ENCODE measurements at regions not wholly inside any gene's neighbourhood (a gene's known extent, or its start where the extent isn't known, plus 50 kb on each side); places are given as distances from the start of the nearest gene placed in this dataset.

DNA sequence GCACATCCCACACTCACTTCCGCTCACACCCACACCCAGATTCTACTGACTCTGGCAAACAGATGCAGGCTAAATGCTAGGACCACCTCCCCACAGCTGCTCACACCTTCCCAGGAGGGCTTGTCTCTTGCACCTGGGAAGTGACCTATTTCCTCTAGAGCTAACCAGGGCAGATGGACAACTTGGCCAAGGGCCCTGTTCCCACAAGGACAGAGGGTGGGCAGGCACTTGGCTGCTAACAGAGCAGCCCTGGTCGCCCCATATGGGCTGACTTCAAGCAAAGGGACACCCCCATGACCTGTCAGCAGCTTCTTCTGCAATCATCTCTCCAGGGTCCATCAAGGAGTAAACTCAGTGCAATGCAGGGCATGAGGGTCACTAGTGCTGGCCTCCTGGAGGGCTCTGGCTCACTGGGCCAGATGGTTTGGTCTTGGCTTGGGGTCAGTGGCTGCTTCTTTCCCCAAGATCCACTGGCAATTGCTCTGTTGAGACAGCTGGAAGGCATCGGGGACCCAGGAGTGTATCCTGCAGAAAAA, 641.5 kb downstream of the PLPP3 start:
- DNase-seq (ENCODE audit: low read depth, low spot score), result no peak

DNA sequence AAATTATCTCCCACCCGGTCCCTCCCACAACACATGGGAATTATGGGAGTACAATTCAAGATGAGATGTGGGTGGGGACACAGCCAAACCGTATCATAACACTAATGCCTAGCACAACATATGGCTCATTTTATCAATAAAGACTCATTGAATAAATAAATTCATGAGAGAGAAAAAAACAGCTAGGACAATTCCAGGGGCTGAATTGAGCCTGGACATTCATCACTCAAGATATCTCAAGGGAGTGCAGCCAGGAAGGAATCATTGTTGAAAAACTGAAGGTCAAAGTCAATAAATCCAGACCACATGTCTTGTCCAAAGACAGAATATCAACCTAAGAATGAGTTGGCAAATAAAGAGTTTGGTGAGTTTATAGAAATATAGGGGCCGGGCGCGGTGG, 644.1 kb downstream of the PLPP3 start:
- no peak for DNase-seq (ENCODE audit: low read depth, low spot score)

DNA sequence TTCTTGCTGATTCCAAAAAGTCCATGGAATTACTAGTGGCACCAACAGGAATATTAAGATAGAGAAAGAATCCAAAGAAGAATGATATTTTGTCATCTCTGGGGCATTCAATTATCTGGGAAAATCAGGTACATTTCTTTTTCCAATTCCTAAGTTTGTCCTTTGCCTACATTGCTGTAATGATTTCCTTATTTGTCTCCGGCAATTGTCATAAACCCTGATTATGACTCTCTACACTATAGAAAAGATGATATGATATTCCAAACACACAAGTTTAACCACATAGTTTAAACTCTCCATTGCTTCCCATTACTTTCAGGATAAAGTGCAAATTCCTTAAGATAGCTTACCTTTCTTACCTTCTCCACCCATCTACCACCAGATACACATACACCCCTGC, 647.0 kb downstream of the PLPP3 start:
- DNase-seq (ENCODE audit: low read depth, low spot score), result no peak

DNA sequence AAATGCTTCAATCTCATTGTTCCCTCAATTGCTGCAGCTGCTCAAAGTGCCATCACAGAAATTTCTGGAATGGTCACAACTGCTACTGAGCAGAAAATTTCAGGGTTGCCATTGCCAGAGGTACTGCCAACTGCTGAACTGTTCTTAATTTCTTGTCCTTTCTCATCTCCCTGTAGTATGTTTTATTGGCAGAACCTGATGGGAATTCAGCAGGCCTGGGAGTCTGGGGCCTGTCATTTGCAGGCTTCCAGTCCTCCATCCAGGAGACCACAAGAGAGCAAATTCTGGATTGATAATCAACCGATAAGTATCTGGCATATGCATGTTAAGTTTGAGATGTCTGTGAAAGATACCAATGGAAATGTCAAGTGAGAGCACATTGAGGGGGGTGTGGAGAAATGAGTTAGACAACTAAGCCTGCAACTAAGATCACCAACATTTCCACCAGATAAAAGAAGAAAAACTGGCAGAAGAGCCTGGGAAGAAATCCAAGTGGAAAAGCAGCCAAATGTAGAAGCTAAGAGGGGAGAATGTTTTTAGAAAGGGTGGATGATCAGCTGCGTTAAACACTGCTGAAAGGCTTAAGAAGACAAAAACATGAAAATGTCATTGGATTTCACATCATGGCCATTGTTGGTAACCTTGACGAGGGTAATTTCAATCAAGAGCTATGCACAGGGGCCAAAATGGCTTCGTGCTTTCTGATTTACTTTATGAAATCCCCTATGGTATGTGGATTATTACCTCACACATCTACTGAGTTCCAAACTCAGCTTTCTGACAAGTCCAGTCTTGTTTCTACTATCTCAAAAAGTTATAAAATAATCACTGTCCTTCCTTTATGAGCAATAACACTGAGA, 648.1 kb downstream of the PLPP3 start:
- DNase-seq (ENCODE audit: low read depth, low spot score), result no peak

DNA sequence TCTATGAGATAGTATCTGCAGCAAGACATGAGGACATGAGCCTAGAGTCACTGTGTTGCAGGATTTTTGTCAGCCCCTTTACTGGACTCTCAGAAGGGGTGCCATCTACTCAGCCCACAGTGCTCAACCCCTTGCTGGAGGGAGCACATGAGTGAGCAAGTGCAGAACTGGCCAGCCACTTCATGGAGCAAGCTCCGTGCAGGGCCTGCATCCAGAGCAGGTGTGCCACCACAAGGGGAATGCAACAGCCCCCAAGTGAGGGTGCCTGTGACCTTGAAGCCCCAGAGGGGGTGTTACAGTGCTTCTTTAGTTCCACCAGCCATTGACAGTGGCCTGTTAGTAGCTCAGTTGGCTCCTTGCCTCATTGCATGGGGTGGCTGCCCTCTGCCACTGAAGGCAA, 649.7 kb downstream of the PLPP3 start:
- DNase-seq (ENCODE audit: low read depth, low spot score), result no peak

DNA sequence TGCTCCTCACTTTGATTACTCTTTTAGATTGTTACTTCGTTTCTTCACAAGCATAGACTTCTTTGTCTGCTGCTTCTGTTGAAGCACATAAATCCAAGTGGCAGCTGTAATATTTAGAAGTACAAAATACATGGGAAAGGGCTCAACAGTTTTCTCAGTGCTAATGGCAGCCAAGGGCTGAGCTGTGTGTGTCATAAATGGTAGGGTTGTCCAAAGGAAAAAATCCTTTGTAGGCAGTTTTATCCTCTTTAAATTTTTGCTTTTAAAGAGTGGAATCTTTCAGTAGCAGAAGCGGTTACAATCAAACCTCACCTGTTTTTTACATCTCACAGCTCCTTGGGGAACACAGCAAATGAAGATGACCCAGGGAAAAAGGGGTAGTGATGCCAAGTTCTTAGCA, 650.8 kb downstream of the PLPP3 start:
- no peak for DNase-seq (ENCODE audit: low read depth, low spot score)

DNA sequence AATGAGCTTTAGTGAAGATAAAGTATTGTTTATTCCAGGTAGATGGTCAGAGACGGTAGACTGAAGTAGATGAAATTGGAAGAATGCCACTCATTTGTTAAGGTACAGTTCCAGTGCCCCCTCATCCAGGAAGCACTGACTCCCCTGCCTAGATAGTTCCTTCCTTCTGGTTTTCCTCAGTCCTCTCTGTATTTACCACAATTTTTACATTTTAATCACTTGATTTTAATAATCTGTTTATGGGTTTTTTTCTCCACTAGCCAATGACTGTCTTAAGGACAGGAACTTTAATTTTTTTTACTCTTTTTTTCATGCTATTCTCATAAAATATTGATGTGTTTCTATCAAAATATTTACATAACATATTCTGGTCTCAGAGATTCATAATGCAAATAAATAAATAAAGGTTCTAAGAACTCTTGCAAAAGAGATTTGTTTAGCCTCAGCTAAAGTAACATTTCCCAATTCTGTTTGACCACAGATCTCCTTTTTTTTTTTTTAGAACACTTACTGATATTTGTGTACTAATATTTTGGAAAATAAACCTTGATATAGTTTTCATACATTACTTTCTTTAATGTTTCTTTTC, 651.6 kb downstream of the PLPP3 start:
- no peak for DNase-seq (ENCODE audit: low read depth, low spot score)

DNA sequence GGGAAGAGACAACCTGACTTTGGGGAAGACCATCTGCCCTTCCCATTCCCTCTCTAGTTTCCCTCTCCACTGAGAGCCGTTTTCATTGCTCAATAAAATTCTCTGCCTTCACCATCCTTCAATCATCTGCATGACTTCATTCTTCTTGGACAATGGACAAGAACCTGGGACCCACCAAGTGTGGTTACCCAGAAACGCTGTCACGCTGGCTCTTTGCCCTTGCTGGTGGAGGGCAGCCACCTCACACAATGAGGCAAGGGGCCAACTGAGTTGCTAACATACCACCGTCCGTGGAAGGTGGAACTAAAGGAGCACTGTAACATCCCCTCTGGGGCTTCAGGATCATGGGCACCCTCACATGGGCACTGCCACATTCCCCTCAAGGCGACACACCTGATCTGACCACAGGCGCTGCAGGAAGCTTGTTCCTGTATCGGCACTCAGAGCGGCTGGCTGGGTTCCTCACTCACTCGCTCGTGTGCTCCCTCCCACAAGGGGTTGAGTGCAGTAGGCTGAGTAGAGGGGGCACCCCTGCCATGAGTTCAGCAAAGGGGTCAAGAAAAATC, 652.4 kb downstream of the PLPP3 start:
- DNase-seq (ENCODE audit: low read depth, low spot score), result no peak

DNA sequence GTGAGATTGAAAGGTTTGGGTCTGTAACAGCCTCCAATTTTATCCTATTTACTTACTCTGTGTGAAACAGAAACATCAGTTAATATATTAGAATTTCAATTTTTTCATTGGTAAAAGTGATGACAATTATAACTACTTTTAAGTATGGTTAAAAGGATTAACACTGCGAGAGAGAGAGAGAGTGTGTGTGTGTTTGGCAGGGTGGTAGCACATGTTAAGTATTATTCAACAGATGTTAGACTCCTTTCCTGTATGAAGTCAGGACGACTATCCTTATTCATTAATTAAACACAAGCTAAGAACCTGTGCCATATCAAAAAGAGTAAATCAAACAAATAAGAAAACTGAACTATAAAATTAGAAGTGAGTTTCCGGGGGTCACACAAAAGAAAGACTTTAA, 662.5 kb downstream of the PLPP3 start:
- no peak for DNase-seq (ENCODE audit: low read depth, low spot score)

DNA sequence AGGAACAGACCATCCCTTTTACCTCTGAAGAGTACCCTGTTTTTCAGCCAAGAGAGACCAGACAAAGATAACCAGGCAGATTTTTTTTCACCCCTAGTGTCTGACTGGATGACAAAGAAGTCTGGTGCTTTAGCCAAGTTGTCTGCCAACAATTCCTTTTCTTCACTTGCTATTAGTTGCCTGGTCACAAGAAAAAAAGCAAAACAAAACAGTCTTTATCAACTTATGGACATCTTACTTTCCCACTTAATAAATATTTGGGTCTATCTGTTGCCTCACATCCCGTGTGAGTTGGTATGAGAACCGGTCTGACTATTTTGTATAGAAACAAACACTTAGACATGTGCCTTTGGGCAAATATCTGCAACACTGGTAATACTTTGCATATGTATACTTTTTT, 662.9 kb downstream of the PLPP3 start:
- no peak for DNase-seq (ENCODE audit: low read depth, low spot score)

DNA sequence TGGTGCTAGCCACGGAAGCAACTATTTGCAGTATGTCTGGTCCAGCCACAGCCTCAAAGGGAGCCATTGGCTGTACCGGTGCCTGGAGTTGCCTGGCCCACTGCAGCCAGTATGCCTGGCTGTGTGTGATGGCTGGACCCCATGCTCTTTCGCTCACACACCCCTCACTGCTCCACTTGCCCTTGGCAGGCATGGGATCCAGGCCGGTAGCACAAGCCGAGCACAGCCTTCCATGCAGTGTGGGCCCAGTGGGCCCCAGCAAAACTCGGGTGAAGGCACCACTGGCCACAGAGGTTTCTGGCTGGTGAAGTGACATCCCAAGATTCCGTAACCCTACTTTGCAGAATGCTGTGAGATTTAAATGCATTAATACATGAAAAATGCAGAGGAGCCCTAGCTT, 665.8 kb downstream of the PLPP3 start:
- no peak for DNase-seq (ENCODE audit: low read depth, low spot score)

DNA sequence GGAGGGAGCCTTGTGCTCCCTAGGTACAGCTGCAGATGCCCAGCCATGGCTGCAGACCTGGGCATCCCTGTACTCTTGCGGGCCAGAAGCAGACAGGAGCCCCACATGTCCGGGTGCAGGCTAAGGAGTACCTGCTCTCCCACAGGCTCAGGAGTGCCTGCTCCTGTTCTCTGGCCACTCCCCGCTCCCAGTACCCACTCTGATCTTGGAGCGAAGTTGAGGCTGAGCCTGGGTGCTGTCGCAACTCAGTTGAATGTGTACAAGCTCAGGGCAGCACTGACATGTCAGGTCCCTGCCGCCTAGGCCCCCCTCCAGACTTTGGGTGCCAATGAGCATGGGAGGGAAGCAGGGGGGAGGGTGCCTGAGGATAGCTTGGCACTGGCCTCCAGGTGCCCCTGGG, 666.9 kb downstream of the PLPP3 start:
- no peak for DNase-seq (ENCODE audit: low read depth, low spot score)

DNA sequence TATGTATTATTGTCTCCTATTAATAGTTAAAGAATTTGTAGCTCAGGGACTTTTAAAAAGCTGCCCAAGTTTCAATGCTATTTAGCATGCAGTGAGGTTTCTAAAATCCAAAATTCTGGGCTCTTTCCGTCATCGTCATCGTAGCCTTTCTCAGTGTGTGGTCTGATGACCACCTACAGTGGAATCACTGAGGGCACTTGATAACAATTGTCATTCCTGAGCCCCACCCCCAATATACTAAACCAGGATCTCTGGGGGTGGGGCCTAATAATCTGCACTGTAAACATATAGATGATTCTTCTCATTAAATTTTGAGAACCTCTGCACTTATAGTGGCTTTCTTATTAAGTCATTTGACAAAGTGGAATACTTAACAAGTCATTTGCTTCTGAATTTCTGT, 674.8 kb downstream of the PLPP3 start:
- no peak for DNase-seq (ENCODE audit: low read depth, low spot score)

DNA sequence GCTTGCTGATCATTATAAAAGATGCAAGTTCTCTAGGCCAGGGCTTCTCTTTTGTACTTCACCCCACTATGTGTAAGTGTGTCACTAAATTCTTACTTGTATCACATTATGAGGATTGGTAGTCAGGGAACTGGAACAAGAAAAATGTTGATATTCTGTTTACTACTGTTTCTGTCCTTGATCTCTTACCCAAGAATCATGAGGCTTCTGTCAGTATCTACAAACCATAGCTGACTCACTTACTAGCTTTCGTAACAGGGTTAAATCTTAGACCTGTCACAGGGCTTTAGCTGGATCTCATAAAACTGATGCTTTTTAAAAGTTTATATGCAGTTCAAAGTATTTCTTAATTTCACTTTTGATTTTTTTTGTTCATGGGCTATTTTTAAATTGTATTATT, 681.2 kb downstream of the PLPP3 start:
- DNase-seq (ENCODE audit: low read depth, low spot score), result no peak

DNA sequence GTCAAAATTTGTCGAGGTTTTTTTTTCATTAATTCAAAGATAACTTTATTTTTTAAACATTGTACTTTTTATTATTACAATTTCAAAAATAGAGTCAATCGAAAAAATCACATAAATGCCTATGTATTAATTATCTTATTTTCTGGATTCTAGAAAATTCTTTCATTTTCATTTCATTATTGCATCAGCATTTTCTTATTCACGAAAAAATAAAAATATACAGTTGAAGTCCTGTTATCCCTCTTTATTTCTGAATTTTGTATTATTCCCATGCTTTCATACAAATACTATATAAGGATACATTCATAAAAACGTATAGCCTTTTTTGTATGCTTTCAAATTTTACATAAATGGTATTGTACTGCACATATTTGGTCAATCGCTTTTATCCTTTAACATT, 681.0 kb upstream of the USP24 start:
- no peak for DNase-seq (ENCODE audit: low read depth, low spot score)

DNA sequence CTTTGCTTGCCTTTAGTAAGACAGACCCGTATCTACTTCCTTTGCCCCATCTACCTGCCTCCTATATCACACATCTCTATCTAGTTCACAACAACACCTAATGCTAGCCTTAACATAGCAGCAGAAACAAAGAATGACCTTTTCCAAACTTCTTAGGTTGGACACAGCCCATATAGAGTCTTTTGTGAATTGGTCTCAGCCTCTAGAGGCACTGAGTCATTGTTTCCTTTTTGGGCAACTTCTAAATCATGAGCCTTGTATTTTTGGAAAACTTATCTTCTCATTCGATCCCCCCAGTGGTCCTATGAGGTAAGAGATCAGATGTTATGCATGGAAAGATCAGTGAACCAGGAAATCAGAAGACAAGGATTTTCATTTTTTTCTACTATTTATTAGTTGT, 679.4 kb upstream of the USP24 start:
- no peak for DNase-seq (ENCODE audit: low read depth, low spot score)

DNA sequence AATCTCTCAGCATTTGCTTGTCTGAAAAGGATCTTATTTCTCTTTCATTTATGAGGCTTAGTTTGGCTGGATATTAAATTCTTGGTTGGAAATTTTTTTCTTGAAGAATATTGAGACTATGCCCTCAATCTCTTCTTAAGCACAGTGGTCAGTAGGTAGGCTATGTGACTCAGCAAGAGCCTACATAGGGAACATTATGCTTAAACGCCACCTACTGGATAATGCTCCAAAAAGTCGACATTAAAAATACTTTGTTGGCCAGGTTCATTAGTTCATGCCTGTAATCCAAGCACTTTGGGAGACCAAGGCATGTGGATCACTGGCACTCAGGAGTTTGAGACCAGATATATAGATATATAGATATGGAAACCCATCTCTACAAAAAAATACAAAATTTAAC, 678.0 kb upstream of the USP24 start:
- no peak for DNase-seq (ENCODE audit: low read depth, low spot score)

DNA sequence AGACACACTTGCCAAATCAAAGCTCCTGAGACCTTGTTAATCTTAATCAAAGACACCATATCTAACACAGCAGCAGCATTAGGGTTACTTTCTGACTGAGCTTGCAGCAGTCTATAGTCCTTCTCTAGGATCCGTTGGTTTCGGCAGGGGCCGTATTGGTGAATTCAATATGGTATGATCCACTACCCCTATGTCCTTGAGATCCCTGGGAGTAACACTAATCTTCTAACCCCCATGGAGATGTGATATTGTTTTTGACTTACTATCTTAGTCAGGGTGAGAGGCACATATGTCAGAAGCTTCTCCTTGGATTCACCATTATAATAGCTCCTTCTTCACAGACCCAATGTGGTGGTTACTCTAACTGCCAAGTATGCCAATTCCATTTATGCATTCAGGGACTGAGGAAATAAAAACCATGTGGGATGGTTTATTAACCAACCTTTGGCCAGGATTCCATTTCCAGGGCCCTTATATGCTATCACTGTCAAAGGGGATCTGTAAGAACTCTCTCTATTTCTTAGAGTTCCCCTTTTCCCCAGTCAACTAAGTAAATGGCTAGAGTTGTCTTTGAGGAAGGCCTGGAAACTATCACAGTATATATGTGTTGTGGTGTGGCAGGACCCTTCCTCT, 673.6 kb upstream of the USP24 start:
- no peak for DNase-seq (ENCODE audit: low read depth, low spot score)

DNA sequence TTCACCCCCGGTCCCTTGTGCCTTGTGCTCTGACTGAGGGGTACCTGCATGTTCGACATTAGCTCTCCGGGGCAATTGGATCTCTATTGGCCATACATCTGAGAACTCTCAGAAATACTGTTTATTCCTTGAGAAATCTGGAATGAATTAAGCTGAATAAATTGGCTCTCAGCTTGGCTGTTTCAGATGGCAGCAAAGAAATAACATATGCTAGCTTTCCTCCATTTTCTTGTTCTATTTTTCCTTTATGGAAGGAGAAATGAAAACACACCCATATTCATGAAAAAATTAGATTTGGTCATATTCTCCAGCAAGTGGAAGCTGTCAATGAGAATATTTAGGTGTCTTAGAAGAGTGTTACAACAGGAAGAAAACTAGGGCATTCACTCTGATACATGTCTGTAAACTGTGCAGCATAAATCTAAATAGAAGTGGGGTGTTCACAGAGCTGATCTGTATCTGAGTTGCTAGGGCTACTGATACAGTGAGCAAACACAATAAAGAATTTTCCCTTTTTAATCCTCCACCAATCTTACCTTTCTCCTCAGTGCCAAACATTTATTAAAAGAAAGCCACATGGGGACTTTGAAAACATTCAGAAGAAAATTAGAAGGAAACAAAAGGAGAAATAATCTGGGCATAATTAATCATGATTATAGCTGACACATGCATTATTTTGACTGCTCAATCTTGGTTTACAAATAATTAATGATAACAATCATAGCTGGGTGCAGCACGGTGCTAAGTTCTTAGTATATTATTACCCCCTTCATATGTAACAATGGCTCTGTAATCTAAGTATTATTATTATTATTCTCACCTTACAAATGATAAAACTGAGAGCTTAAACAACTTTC, 671.9 kb upstream of the USP24 start:
- no peak for DNase-seq (ENCODE audit: low read depth, low spot score)

DNA sequence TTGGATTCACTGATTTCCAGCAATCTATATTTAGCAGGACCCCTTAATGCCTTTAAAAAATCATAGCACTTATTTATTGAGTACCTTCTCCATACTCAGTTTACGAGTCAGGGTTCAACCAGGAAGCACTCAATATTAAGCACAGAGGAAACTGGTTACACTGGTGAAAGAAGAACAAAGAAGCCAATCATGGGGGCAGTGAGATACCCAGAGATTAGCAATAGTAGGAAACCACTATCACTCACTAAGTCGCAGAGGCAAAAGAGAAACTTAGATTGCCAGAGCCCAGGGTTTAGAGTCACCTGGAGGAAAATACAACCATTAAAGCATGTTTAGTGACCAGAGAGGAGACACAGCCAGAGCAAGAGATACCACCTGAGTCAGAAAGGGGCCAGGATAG, 670.5 kb upstream of the USP24 start:
- no peak for DNase-seq (ENCODE audit: low read depth, low spot score)

DNA sequence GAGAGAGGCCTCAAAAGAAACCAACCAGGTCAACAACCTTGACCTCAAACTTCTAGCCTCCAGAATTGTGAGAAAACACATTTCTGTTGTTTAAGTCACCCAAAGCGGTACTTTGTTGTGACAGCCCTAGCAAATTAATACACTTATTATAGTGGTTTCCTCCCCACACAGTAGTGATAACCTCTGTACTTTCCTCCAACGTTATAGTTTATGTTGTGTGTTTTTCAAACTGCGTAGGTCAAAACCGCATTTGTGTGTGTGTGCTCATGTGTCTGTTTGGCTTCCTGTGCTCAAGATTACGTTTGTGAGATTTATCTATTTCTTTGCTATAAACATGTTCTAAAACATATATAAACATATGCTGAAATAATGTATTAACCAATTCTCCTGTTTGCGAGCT, 667.8 kb upstream of the USP24 start:
- no peak for DNase-seq (ENCODE audit: low read depth, low spot score)

DNA sequence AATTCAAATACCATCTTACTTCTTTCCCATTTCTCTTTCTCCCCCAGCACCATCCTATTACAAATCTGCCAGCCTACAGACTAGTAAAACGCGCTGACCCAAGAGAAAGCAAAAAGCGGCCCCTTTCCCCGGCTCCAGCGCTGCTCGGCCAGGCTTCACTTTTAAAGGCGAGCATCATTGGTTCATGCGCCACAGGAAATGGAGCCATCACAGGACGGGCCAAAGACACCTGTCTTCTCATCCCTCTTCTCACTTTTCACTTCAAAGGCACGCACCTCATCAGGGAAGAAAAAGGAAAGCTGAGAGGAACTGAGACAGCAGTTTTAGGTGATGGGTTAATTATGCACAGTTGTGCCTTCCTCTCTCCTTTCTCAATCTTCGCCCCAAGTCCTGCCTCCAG, 664.2 kb upstream of the USP24 start:
- no peak for DNase-seq (ENCODE audit: low read depth, low spot score)

Data from activated CD4-positive, CD25-positive, alpha-beta regulatory T cell treated with anti-CD3 and anti-CD28 coated beads, Interleukin-2, amount 50 U/mL, for 16 hours (primary cell).